ENCODE measurements at regions not wholly inside any gene's neighbourhood (a gene's known extent, or its start where the extent isn't known, plus 50 kb on each side); places are given as distances from the start of the nearest gene placed in this dataset.
"Not testable (repeated sequence)": the region's sequence is repeated elsewhere in the genome, so short reads cannot be mapped to it uniquely, and the experiment has no call there.

- TF ChIP-seq MAFK (conservative IDR thresholded peaks at IDR 0.05 in 1 of 2, IDR thresholded peaks at IDR 0.05 in 1 of 2; ENCODE audit: low read length in 2 of 2); ZNF274 (CRISPR knock-in tag; IDR thresholded peaks at IDR 0.05); SNRNP70 (IDR thresholded peaks at IDR 0.05; ENCODE audit: low read depth, low read length); ZBTB34 (CRISPR knock-in tag; IDR thresholded peaks at IDR 0.05); PCBP2 (optimal IDR thresholded peaks at IDR 0.05; ENCODE audit: low read depth, low read length, poor library complexity, severe bottlenecking); ZNF749 (CRISPR knock-in tag; IDR thresholded peaks at IDR 0.05; ENCODE audit: borderline replicate concordance); ZNF556 (CRISPR knock-in tag; IDR thresholded peaks at IDR 0.05; ENCODE audit: borderline replicate concordance); ZNF296 (CRISPR knock-in tag; conservative IDR thresholded peaks at IDR 0.05); ZBTB42 (CRISPR knock-in tag; IDR thresholded peaks at IDR 0.05): not testable (repeated sequence)
Measured at GRCh38 chr7:150042281-150042680, 168.5 kb downstream of the ATP6V0E2 start.
